KMS-11 (cell line): ENCODE measurements at regions not wholly inside any gene's neighbourhood (a gene's known extent, or its start where the extent isn't known, plus 50 kb on each side); places are given as distances from the start of the nearest gene placed in this dataset.

Experiments used
- H2AFZ ChIP-seq: fragments of 200-600 bp; sonication (generic); 2 replicates; pipeline ENCODE4 v1.6.1; 2016; ENCODE audit warnings: antibody characterized with exemption, mixed run types, low read depth
- H3K27ac ChIP-seq: fragments of 200-600 bp; sonication (generic); 2 replicates; pipeline ENCODE4 v1.6.1; 2016; ENCODE audit warnings: mild to moderate bottlenecking, mixed run types
- H3K27me3 ChIP-seq: fragments of 200-600 bp; sonication (generic); 2 replicates; pipeline ENCODE4 v1.6.1; 2017; ENCODE audit warnings: mild to moderate bottlenecking, low read depth, mixed run types, moderate library complexity; ENCODE audit not compliant: insufficient read depth
- H3K36me3 ChIP-seq: fragments of 200-600 bp; sonication (generic); 2 replicates; pipeline ENCODE4 v1.6.1; 2017; ENCODE audit warnings: mild to moderate bottlenecking, mixed run types; ENCODE audit not compliant: insufficient read depth
- H3K4me1 ChIP-seq: fragments of 200-600 bp; sonication (generic); 2 replicates; pipeline ENCODE4 v1.6.1; 2016; ENCODE audit warnings: mild to moderate bottlenecking, low read depth, mixed run types; ENCODE audit not compliant: poor library complexity, severe bottlenecking
- H3K4me2 ChIP-seq: fragments of 200-600 bp; sonication (generic); 2 replicates; pipeline ENCODE4 v1.7.0; 2016; ENCODE audit warnings: mild to moderate bottlenecking, mixed run types
- H3K4me3 ChIP-seq: fragments of 200-600 bp; sonication (generic); IDR thresholded peaks from 2 replicates; pipeline ENCODE4 v1.6.1; 2017; ENCODE audit warnings: low read depth, low read length, mixed read lengths; ENCODE audit not compliant: insufficient read depth
- H3K79me2 ChIP-seq: fragments of 200-600 bp; sonication (generic); 2 replicates; pipeline ENCODE4 v1.6.1; 2016; ENCODE audit warnings: low read depth, mixed run types; ENCODE audit not compliant: insufficient read depth
- H3K9ac ChIP-seq: fragments of 200-600 bp; sonication (generic); 2 replicates; pipeline ENCODE4 v1.6.1; 2016; ENCODE audit warnings: mild to moderate bottlenecking, mixed run types
- H4K20me1 ChIP-seq: fragments of 200-600 bp; sonication (generic); 2 replicates; pipeline ENCODE4 v1.6.1; 2016; ENCODE audit warnings: mild to moderate bottlenecking, mixed run types; ENCODE audit not compliant: insufficient read depth
- TF ChIP-seq, protein P1 (sequence below): fragments of 200-600 bp; sonication (generic); conservative IDR thresholded peaks from 2 replicates; pipeline ENCODE4 v1.6.1; 2017; ENCODE audit warnings: low read depth, mild to moderate bottlenecking, antibody characterized with exemption, low read length, moderate library complexity, mixed read lengths

DNA sequence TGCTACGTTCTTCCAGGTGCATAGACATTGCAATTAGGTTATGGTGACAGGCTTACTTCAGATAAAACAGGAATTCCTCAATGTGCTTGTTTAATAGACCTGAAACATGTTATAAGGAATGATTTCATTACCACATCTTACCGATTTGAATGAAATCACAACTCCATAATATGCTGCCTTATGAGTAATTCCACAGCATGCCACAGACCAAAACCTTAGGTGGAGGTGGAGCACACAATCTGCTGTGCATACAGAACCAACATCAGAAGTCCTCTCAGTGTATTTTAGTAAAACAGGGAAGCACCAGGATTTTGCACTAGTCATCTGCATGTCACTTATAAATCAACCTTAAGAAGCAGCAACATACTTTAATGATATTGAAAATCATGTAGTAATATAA is 148.9 kb upstream of the TSHZ2 start:
- Histone ChIP-seq H3K27me3 (no peaks in the 10 kb centered on the region), H3K36me3 (no peaks in the 10 kb centered on the region), H3K79me2 (no peaks in the 10 kb centered on the region), H4K20me1 (no peaks in the 10 kb centered on the region), H3K4me2 (no peak overlapping the region), H3K9ac (no peak overlapping the region), H3K4me3 (no peak overlapping the region), H3K4me1 (no peaks in the 10 kb centered on the region), H2AFZ (no peak overlapping the region), H3K27ac (no peak overlapping the region)
- TF ChIP-seq, protein P1, sequence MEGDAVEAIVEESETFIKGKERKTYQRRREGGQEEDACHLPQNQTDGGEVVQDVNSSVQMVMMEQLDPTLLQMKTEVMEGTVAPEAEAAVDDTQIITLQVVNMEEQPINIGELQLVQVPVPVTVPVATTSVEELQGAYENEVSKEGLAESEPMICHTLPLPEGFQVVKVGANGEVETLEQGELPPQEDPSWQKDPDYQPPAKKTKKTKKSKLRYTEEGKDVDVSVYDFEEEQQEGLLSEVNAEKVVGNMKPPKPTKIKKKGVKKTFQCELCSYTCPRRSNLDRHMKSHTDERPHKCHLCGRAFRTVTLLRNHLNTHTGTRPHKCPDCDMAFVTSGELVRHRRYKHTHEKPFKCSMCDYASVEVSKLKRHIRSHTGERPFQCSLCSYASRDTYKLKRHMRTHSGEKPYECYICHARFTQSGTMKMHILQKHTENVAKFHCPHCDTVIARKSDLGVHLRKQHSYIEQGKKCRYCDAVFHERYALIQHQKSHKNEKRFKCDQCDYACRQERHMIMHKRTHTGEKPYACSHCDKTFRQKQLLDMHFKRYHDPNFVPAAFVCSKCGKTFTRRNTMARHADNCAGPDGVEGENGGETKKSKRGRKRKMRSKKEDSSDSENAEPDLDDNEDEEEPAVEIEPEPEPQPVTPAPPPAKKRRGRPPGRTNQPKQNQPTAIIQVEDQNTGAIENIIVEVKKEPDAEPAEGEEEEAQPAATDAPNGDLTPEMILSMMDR = no peak

DNA sequence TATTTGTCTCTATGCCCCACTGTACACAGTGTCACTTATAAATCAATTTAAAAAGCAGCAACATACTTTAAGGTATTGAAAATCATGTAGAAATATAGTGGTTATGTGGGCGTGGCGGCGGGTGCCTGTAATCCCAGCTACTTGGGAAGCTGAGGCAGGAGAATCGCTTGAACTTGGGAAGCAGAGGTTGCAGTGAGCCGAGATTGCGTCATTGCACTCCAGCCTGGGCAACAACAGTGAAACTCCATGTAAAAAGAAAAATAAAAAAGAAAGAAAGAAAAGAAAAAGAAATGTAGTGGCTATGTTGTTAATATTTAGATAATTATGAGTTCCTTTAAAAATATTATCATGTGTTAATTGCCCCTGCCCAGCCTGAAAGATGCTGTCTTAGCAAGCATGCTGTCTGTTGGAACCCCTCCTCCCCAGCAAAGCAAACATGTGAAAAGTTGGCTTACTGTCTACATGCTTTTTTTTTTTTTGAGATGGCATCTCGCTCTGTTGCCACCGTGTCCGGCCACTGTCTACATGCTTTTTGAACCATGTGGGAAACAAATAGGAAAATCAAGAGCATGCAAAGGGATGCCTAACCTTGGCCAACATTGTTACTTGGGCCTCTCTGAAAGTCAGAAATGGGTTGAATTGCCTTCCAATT is 151.4 kb upstream of the TSHZ2 start:
- Histone ChIP-seq H3K36me3 (no peaks in the 10 kb centered on the region), H3K4me1 (no peaks in the 10 kb centered on the region), H3K4me2 (no peak overlapping the region), H3K27ac (no peak overlapping the region), H2AFZ (no peak overlapping the region), H3K9ac (no peak overlapping the region), H3K79me2 (no peaks in the 10 kb centered on the region), H4K20me1 (no peaks in the 10 kb centered on the region), H3K27me3 (no peaks in the 10 kb centered on the region), H3K4me3 (no peak overlapping the region)
- TF ChIP-seq, protein P1 = no peak

DNA sequence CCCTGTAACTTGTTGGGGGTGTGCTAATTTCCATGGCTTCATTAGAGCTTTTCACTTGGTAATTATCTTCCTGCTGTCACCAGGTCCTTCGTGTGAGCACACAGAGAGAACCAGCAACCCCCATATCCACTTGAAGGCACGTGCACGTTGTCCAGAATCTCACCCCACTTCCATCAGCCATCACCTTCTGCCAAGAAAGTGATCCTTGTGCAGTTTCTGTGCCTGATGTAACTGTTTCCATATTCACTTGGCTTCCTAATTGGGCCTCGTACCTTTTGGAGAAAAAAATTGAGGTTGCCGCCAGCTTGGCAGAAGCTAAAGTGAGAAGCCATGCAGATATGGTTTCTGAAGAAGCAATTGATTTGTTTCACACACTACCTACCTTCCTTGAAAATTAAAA is 153.7 kb upstream of the TSHZ2 start:
- Histone ChIP-seq H3K79me2 (no peaks in the 10 kb centered on the region), H2AFZ (no peak overlapping the region), H4K20me1 (no peaks in the 10 kb centered on the region), H3K27me3 (no peaks in the 10 kb centered on the region), H3K36me3 (no peaks in the 10 kb centered on the region), H3K4me1 (no peaks in the 10 kb centered on the region), H3K27ac (no peak overlapping the region), H3K4me3 (no peak overlapping the region), H3K4me2 (no peak overlapping the region), H3K9ac (no peak overlapping the region)
- TF ChIP-seq, protein P1 = no peak

DNA sequence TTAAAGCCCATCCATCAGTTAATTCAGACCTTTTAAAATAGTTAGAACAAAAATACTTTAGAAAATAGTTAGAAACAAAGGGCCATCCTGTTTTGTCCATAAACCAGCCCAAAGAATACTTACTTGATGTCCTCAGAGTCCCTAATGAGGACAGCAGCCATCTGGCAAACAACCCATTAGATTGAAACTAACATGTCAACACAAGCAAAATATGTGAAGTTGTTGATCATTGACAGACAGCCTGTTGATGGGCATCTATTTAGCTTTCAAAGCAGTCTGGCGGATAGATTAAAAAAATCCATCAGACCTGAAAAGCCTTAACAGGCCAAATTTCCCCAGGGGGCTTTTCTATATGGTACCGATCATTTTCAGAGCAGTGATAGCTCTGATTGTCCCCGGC is 154.2 kb upstream of the TSHZ2 start:
- Histone ChIP-seq H3K36me3 (no peaks in the 10 kb centered on the region), H4K20me1 (no peaks in the 10 kb centered on the region), H3K27ac (no peak overlapping the region), H3K9ac (no peak overlapping the region), H3K4me3 (no peak overlapping the region), H3K79me2 (no peaks in the 10 kb centered on the region), H3K27me3 (no peaks in the 10 kb centered on the region), H3K4me1 (no peaks in the 10 kb centered on the region), H2AFZ (no peak overlapping the region), H3K4me2 (no peak overlapping the region)
- TF ChIP-seq, protein P1 = no peak
